ENCODE measurements at regions not wholly inside any gene's neighbourhood (a gene's known extent, or its start where the extent isn't known, plus 50 kb on each side); places are given as distances from the start of the nearest gene placed in this dataset.

DNA sequence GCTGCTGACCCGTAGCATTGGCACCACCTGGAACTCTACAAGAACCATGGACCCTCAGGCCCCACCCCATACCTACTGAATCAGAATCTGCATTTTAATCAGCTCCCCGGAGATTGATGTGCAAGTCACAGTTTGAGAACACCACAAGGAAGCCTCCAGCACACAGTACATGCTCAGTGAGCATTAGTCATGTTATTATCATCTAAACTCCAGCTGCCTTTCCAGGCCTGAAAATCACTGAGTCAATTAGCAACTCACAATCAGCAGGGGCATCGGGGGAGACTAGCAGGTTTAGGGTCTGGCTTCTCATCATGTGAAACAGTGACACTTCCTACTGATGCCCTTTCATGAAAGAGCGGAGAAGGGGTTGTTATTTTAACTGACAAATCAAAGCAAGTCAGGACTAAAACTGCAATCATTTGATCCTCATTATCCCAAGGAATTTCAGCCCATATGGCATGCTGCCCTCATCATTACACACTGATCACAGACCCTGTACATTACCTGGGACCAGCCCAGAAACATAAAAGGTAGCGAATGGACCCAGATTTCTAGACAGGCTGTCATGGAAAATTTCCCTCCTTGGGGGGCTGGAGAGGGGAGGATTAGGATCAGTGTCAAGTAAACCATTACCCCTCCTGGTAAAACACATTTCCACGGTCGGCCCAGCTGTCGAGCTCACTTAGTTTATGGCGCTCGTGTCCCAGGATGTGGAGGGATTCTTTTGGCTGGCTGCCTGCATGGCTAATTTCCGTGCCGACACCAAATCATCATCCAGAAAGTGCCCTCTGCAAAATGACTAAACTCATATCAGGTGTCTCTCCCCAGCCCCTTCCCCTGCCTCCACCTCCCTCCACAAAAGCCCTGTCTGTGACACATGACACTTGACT, 122.8 kb downstream of the PRLHR start:
- DNase-seq (ENCODE audit: low spot score): no peak
- intact Hi-C loops (cut with DNase I): no loop called here

DNA sequence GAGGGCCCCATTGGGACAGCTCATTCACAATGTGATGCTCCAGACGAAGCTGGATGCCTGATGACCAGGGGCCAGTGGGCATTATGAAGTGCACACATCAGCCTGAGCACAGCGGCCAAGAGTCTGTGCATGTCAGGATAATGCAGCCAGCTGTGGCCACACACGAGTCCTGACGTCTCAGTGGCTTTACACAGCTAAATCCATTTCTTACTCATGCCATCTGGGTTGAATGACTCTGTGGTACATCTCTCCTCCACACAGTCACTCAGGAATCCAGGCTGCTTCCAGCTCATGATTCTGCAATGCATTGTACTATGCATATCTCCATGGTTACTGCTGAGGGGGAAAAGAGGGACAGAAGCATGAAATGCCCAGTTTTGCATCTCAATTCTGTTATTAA, 123.6 kb downstream of the PRLHR start:
- intact Hi-C loops (cut with DNase I): no loop called here
- no peak for DNase-seq (ENCODE audit: low spot score)

DNA sequence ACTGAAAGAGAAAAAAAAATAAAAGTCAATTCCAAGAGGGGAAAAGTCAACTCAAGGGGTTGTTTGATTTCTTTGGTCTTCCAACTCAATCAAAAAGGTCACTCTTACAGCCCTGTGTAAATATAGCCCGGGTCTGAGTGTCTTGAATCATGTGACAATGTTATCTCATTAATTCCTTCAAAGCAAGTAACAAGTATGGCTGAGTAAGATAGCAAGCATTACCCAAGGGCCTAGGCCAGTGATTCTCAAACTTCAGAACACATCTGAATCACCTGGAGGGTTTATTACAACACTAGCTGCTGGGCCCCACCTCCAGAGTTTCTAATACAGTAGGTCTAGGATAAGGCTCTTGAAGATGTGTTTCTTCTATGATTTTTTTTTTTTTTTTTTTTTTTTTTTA, 125.0 kb downstream of the PRLHR start:
- intact Hi-C loops (cut with DNase I): no loop called here
- DNase-seq (ENCODE audit: low spot score): no peak

DNA sequence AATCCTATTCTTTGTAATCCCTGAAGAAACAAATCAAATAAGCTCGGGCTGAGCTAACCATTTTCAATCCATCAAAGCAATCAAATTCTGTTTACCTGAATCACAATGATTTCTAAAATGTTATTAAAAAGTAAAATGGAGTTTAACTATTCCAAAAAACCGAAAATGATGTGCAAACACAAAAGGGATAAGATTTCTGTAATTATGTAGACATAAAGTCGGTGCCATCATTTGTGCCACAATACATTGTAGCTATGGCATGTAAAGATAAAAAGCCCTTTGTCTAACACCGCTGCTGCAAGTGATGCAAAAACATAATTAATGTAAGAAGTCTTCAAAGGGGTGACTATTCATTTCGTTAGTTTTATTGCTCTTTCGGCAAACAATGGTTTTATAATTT, 125.1 kb upstream of the FAM204A start:
- intact Hi-C loops (cut with DNase I): no loop called here
- no peak for DNase-seq (ENCODE audit: low spot score)

DNA sequence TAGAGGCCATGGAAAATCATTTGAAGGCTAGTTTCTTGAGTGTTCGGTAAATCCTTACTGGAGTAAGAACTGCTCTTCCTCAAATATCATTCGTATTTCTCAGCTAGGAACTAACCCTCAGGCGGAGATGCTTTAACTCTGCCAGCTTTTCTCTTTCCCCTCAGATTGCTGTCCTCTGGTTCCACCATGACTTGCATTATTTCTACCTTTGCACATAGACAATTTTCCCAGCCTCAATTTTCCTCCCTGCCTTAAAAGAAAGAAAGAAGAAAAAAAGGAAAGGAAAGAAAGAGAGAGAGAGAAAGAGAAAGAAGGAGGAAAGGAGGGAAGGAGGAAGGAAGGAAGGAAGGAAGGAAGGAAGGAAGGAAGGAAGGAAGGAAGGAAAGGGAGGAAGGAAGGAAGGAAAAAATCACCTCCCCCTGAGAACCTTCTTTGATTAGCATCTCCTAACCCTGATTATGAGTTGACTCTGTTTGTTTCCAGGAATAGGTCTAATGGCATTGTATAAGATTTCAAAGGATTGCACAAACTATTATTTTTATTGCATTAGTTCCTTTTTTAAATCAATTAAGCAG, 123.3 kb upstream of the FAM204A start:
- DNase-seq (ENCODE audit: low spot score): no peak
- intact Hi-C loops (cut with DNase I): no loop called here

DNA sequence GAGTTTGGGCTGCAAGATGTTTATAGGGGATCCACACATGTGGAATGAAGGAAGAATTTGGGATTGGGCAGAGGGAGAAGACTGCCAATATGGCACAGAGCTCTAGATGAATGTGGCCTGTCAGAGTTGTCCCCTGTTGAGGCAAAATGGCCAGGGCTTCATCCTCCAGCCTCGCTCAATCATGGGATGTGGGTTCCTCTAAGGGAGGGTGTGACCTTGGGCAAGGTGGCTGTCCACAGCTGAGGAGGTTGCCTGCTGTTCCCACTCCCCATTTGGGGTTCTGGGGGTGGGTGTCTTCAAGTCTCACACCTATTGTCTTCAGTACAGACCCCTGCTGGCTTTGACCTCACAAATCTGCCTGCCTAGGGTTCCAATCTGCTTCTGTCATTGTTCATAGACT, 121.6 kb upstream of the FAM204A start:
- intact Hi-C loops (cut with DNase I): no loop called here
- no peak for DNase-seq (ENCODE audit: low spot score)

DNA sequence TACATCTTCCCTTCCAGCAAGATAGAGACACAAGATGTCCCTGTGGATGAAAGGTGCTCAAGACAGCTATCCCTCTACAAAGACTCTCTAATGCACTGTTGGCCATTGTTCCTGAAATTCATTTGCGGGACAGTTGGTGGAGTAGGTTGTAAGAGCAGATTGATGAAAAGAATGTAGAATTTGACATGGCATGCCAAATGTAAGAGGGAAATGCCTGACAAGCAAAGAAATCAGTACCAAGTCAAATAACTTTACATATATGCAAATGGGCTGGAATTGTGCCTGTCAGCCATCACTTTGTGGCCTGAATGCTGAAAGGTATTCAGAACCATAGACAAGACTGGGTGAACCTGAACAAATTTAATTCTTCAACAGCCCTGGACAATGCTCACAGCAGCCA, 120.3 kb upstream of the FAM204A start:
- intact Hi-C loops (cut with DNase I): no loop called here

DNA sequence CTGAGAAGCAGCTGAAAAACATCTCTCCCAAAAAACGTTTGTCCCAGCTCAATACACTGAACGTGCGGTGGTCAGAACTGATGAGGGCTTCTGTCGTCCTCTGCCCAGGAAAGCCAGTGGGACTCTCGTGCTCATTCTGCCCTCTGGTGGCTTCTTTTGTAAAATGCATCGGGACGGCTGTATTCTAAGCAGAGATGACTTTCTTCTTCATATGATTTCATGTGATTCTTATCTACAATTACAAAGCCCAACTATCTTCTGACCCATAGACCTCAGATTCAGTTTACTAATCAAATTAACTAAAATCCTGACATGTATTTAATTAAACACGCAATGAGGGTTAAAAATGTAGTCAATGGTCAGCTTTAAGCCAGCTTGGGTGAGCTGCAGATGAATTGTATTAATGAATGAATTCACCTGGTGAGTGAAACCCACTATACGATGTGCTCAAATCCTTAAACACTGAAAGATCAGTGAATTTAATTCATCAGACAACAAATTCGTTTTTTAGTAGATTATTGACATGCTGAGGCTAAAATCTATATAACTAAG, 117.6 kb upstream of the FAM204A start:
- intact Hi-C loops (cut with DNase I): no loop called here
- DNase-seq (ENCODE audit: low spot score): no peak

More for the DNA sequence above, 120.3 kb upstream of the FAM204A start:
- no peak for DNase-seq (ENCODE audit: low spot score)

DNA sequence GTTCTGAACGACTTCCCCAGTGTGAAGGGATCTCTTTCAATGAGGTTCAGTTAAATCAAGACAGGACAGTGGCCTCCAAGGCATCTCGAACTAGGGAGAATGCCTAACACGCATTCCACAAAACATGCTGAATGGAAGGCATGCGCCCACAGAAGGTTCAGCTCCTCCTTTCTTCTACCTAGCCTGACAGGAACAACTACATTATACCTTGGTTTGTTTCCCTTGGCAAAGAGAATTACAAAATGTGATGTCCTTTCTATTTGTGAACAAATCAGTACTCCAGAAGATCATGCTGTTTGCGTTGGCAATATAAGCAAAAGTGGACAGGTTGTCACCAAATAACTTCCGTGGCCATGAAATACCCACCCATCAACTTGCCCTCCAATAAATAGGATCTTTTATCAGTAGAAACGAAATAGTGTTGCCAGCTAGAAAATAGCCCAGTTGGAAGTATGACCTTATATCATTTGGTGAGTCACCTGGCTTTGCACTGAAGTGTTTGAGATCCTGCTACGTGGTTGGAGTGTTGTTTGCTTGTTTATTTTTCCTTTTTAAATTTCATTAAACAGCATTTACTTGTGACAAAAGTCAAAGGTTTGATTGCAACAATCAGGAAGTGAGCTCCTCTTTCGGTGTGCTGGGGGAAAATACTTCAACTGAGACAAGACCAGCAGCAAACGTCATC, 117.0 kb upstream of the FAM204A start:
- intact Hi-C loops (cut with DNase I): no loop called here
- DNase-seq (ENCODE audit: low spot score): no peak

DNA sequence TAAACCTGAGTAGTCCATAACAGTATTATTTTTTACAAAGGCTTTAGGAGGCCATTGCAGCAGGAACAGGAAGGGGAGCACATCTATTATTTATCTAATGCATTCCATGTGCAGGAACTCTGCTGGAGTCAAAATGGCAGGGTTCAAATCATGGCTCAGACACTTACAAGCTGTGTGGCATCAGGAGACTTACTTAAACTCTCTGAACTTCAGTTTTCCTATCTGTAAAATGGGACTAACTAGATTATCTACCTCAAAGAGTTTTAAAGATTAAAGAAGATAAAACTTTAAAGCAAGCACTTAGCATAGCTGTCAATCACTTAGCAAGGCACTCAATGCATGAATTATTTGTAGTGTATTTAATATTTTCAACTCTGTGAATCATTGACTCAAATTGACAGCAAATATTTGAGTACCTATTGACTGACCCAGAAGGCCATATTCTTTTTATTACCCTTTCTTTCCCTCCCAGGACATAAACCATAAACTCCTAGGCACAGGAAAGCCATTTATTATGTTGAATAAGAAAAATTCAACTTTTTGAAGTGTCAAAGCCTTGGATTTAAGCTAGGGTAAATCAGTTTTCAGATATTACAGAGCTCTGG, 115.8 kb upstream of the FAM204A start:
- no peak for DNase-seq (ENCODE audit: low spot score)
- intact Hi-C loops (cut with DNase I): no loop called here

DNA sequence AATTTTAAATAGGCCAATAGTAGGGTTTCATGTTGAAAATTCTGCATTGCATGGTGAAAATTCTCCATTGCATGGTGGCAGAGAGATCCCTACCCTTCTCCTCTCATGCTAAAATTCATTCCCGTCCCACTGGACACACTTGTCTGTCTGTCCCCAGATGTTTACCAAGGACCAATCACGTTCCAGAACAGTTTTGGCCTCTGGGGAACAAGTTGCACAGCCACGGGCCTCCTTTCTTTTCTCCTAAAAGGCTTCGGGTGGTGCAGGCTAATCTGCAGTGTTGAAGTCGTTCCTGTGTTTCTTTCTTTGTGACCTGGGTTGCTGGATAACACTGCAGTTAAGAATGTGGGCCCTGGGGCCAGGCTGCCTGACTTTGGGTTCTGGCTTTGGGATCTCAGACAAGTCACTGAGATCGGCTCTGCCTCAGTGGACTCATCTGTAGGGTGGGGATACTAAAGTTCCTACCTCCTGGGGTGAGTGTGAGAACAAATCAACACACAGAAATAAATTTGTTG, 113.1 kb upstream of the FAM204A start:
- DNase-seq (ENCODE audit: low spot score): no peak
- intact Hi-C loops (cut with DNase I): no loop called here

DNA sequence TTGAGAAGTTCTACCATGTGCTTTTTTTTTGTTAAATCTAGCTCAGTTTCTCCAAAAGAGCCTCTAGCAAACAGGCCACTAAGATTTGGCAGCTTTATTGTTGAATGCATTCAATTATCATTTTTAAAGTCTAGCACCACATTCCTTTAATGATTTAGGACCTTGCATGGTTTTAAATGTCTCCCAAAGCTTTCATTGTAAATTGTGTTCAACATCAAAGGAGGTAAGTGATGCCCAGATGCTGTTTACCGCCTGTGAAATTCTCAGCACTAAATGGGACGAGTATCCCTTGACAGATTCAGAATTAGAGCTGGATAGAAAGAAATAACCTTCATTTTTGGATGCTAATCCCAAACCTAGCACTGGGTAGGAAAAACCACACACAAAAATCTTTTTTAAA, 112.1 kb upstream of the FAM204A start:
- DNase-seq (ENCODE audit: low spot score): no peak

DNA sequence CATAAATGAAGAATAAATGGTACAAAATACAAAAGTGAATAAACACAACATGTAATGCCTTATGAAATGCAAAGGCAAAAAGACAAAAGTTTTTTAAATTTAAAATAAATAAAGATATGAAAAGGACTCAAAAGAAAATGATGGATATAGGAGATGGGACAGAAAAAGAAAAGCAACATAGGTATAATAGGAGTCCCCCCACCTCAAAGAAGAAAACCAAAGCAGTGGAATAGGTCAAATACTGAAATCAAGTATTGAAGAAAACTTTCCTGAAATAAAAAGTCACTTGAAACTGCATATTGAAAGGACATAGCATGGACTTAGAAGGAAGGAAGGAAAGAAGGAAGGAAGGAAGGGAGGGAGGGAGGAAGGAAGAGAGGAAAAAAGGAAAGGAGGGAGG, 110.0 kb upstream of the FAM204A start:
- intact Hi-C loops (cut with DNase I): no loop called here
- DNase-seq (ENCODE audit: low spot score): no peak

More for the DNA sequence above, 112.1 kb upstream of the FAM204A start:
- intact Hi-C loops (cut with DNase I): no loop called here

DNA sequence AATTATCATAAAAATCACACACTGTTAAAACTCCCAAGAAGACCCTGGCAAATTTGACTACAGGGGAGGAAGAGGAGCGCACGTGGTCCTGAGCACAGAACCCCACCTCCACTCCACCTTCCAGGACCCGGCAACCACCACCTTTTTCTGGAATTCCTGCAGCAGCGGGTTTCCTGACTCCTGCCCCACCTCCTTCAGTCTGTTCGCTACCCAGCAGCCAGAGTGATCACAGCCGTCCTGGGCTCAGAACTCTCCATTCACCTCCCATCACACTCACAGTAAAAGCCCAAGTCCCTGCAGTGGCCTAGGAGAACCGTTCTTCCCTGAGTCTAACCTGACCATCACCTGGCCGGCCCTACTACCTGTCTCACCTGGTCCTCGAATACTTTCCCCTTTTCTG, 107.4 kb upstream of the FAM204A start:
- intact Hi-C loops (cut with DNase I): no loop called here
- DNase-seq (ENCODE audit: low spot score): no peak

DNA sequence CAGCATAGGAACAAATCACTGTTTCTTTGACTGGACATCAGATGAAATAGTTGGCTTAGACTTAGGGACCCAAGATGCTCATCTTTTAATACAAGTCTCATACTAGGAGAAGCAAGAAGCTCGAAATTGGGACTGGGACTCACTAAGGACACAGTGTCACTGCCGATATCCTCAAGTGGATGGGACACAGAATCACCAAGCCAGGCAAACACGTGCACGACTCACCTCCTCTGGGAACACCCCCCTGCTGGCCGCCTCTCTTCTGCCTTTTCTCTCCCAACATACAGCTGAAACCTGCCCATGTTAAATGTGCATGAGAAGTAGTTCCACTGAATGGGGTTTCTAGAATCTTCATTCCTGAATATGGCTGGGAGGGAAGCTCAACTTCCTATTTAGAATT, 106.6 kb upstream of the FAM204A start:
- intact Hi-C loops (cut with DNase I): no loop called here
- no peak for DNase-seq (ENCODE audit: low spot score)

DNA sequence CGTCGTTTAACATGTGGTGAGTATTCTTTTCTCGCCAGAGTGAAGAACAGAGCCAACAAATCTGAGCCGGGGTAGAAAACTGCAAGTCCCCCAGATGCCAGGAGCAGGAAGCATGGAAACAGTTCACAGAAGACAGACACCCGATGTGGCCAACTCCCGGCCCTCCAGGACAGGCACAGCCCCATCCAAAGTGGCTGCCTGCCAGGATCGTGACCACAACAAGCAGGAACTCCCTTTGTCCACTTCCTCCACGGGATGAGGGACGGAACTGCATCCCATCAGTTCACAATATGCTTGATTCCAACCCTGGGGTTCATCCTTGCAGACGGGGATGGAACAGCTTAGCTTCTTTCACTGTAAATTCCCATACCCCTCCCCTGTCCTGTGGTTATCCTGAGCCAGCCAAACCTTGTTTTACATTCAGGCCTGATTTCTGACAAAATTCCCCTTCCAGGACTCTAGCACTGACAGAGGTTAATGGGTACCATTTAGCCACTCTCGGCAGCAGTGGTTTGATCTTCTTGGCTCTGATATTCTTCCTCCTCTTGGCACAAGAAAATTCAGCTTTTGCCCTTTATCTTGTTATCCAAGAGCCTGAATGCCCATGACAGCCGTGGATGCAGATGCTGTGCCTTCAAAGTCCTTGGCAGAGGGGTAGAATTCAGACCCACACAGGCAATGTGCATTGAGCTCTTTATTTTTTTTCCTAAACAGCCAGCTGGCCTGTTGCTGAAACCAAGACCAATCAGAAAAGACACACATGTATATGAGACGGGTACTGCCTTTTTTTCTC, 105.5 kb upstream of the FAM204A start:
- no peak for DNase-seq (ENCODE audit: low spot score)
- intact Hi-C loops (cut with DNase I): no loop called here

DNA sequence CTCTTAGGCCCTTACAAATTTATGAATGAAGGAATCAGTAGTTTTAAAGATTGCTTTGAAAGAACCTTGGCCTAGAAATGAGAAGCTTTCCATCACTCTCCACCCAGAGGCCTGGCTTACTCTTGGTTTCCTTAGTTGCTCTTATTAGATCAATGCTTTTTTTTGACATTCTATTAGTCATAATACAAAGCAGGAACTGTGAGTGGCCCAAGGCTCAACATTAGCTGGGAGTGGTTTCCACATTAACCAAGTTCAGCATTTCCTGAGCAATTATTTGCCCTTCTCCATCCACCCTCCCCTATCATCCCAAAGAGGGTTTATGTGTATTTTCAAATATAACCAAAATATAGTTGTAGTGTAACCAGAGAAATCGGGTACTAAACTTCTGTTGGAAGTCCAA, 103.4 kb upstream of the FAM204A start:
- intact Hi-C loops (cut with DNase I): no loop called here
- DNase-seq (ENCODE audit: low spot score): no peak

DNA sequence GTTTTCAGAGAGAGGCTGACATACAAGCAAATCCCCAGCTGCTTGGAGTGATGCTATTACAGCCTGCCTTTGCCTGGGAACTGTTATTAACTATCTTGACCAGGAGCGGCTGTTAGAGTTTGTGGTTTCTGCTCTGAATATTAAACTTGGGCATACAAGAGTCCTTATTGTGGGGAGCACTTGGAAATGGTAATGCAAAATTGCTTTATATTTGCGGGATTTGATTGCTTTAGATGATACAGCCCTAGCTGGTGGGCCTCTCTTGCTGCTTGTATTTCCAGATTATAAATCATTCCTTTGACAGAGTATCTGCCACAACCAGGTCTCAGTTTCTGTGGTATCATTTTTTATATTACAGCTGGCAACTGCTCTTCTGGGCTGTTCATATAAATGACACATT, 101.9 kb upstream of the FAM204A start:
- no peak for DNase-seq (ENCODE audit: low spot score)
- intact Hi-C loops (cut with DNase I): no loop called here

DNA sequence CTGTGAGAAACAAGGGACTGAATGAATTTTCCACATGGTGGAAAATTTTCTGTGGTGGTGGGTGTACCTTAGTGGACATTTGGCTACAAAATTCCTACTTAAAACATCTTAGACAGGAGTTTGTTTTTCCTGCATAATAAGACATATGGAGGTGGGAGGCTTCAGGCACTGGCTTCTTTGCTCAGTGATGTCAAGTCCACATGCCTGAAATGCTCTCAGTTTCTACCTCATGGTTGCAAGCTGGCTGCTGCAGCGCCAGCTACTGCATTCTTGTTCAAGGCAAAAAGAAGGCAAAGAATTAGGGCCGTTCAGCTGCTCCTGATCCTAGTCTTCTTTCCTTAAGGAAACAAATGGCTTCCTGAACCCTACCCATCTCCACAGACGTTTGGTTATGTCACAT, 99.9 kb upstream of the FAM204A start:
- intact Hi-C loops (cut with DNase I): no loop called here

More for the DNA sequence above, 99.9 kb upstream of the FAM204A start:
- DNase-seq (ENCODE audit: low spot score): no peak
